Glutamatergic neuron (in vitro differentiated cells): ENCODE measurements at regions not wholly inside any gene's neighbourhood (a gene's known extent, or its start where the extent isn't known, plus 50 kb on each side); places are given as distances from the start of the nearest gene placed in this dataset.

Experiments used
- DNase-seq: peaks from one replicate; pipeline ENCODE4 v3.0.0; 2022
- H3K27ac Mint-ChIP-seq: one replicate; pipeline ENCODE4 v1.8.0; 2020; ENCODE audit warnings: mild to moderate bottlenecking, mixed read lengths, inconsistent platforms; ENCODE audit not compliant: unreplicated experiment
- H3K27me3 Mint-ChIP-seq: one replicate; pipeline ENCODE4 v1.8.0; 2020; ENCODE audit warnings: mild to moderate bottlenecking, moderate library complexity, mixed read lengths, inconsistent platforms; ENCODE audit not compliant: unreplicated experiment
- H3K36me3 Mint-ChIP-seq: one replicate; pipeline ENCODE4 v1.8.0; 2020; ENCODE audit warnings: mild to moderate bottlenecking, mixed read lengths, inconsistent platforms; ENCODE audit not compliant: unreplicated experiment
- H3K4me1 Mint-ChIP-seq: one replicate; pipeline ENCODE4 v1.8.0; 2020; ENCODE audit warnings: mild to moderate bottlenecking, low read depth, mixed read lengths, inconsistent platforms; ENCODE audit not compliant: unreplicated experiment
- H3K4me3 Mint-ChIP-seq: one replicate; pipeline ENCODE4 v1.8.0; 2020; ENCODE audit warnings: mild to moderate bottlenecking, mixed read lengths, inconsistent platforms; ENCODE audit not compliant: unreplicated experiment
- H3K9me3 Mint-ChIP-seq: one replicate; pipeline ENCODE4 v1.8.0; 2020; ENCODE audit warnings: mild to moderate bottlenecking, moderate library complexity, mixed read lengths, inconsistent platforms; ENCODE audit not compliant: unreplicated experiment
- TF ChIP-seq, protein P1 (sequence below): fragments of 200-600 bp; sonication (generic); IDR thresholded peaks from one replicate; pipeline ENCODE4 v1.5.0; 2021; ENCODE audit not compliant: partially characterized antibody, unreplicated experiment

DNA sequence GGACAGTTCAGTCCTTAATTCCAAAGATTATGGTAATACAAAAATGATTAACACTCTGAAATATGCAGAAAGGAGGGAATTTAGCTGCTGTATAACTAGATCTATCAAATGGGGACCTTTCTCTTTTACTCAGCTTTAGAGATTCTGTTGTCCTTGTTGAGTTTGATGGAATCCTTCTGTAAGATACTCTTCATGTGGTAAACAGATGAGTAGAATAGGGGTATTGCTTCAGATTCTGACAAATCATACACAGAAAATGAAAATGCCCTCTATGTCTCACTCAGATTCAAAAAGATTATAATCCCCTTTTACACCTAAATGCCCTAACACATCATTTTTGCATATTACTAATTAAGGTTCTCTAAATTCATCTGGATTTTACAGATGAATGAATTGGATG lies 50.7 kb downstream of the ARHGAP35 start:
- Mint-ChIP-seq H3K27me3 (peaks cover 5% of the 10 kb centered on the region), H3K4me3 (no peak overlapping the region), H3K4me1 (peaks cover 28% of the 10 kb centered on the region), H3K36me3 (no peaks in the 10 kb centered on the region), H3K27ac (no peak overlapping the region), H3K9me3 (peaks cover 2% of the 10 kb centered on the region)
- TF ChIP-seq, protein P1, sequence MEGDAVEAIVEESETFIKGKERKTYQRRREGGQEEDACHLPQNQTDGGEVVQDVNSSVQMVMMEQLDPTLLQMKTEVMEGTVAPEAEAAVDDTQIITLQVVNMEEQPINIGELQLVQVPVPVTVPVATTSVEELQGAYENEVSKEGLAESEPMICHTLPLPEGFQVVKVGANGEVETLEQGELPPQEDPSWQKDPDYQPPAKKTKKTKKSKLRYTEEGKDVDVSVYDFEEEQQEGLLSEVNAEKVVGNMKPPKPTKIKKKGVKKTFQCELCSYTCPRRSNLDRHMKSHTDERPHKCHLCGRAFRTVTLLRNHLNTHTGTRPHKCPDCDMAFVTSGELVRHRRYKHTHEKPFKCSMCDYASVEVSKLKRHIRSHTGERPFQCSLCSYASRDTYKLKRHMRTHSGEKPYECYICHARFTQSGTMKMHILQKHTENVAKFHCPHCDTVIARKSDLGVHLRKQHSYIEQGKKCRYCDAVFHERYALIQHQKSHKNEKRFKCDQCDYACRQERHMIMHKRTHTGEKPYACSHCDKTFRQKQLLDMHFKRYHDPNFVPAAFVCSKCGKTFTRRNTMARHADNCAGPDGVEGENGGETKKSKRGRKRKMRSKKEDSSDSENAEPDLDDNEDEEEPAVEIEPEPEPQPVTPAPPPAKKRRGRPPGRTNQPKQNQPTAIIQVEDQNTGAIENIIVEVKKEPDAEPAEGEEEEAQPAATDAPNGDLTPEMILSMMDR = no peak
- no peak for DNase-seq

DNA sequence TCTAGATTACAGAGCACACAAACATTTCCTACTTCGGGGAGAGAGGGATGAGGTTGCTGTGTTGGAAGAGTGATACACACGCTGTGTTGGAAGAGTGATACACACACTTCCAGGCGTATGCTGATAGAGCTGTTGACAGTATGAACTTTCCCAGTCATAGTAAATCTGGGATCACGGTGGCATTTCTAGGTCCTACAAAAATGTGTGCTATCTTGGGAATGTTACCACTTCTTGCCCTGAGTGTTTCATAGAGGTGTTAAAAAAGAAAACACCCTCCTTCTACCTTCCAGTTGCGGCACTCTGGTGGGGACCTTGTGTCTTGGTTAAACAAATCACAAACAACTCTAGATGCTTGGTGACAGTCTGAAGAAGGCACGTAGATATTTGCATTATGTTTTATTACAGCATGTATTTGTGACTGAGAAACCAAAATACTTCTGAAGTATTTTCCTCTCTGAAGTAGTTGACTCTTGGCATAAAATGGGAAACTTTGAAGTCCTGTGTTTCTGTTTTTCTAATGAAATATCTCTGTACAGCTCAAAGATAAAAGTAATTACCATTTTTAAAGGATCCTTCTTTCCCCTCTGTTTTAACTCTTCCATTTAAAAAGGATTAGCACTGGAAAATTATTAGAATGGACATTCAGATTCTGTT lies 52.5 kb downstream of the ARHGAP35 start:
- peaks cover 5% of the 10 kb centered on the region for H3K27me3 Mint-ChIP-seq
- no peak overlapping the region for H3K4me3 Mint-ChIP-seq
- H3K27ac Mint-ChIP-seq = no peak overlapping the region
- DNase-seq = no peak
- H3K9me3 Mint-ChIP-seq = peaks cover 2% of the 10 kb centered on the region
- peaks cover 31% of the 10 kb centered on the region for H3K4me1 Mint-ChIP-seq
- TF ChIP-seq, protein P1 = no peak
- no peaks in the 10 kb centered on the region for H3K36me3 Mint-ChIP-seq

DNA sequence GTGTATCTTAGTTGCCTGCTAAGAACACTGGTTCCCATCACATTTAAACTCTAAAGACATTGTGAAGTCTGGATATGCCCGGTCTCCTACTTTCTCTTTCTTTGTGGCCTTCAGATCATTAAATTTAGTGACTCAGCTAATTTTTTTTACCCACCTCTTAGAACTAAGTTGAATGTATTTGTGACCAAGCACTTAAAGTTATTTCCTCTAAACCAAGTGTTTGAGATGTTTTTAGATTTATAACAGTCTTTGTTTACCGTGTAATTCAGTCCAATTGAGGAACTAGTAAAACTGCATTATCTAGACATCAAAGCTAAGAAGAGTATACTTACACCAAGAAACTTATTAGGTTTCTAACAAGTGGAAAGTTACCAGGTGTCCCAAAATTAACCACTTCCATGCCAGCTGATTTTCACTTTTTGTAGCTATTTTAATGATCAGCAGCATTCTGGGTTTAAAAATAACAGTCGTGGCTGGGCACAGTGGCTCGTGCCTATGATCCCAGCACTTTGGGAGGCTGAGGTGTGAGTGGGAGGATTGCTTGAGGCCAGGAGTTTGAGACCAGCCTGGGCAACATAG lies 53.1 kb downstream of the ARHGAP35 start:
- no peak overlapping the region for H3K27ac Mint-ChIP-seq
- peaks cover 2% of the 10 kb centered on the region for H3K9me3 Mint-ChIP-seq
- TF ChIP-seq, protein P1 = no peak
- H3K4me1 Mint-ChIP-seq = peaks cover 33% of the 10 kb centered on the region
- no peak overlapping the region for H3K4me3 Mint-ChIP-seq
- H3K27me3 Mint-ChIP-seq = peaks cover 2% of the 10 kb centered on the region
- no peaks in the 10 kb centered on the region for H3K36me3 Mint-ChIP-seq
- no peak for DNase-seq

DNA sequence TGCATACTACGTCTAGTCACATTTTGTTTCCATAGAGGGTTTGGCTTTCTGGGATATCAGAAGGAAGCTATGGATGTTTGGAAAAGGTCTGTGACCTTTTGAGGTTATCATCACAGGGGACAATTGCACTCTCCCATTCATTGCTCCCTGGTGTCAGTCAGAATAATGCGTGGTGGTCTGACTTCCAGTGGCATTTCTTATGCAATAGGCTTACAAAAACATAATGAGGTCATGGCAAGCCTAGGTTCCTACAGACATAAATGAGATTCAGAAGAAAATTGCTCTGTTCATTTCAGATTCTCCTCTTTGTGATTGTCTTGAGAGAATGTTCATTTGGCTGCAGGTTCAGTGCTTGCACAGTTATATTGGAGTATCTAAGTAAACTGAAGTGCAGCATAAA lies 54.6 kb downstream of the ARHGAP35 start:
- Mint-ChIP-seq H3K27me3 (peaks cover 3% of the 10 kb centered on the region), H3K36me3 (no peaks in the 10 kb centered on the region), H3K4me1 (peaks cover 33% of the 10 kb centered on the region), H3K9me3 (no peaks in the 10 kb centered on the region), H3K4me3 (no peak overlapping the region), H3K27ac (no peak overlapping the region)
- DNase-seq = no peak
- TF ChIP-seq, protein P1 = no peak

DNA sequence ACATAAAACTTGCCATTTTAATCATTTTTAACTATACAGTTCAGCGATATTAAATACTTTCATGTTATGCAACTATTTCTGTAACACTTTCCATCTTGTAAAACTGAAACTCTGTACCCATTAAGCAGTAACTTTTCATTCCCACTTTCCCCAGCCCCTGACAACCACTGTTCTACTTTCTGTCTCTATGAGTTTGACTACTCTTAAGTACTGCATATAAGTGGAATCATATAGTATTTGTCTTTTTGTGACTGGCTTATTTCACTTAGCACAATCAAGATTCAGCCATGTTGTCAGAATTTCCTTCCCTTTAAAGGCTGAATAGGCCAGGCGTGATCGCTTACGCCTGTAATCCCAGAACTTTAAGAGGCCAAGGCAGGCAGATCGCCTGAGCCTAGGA lies 56.2 kb downstream of the ARHGAP35 start:
- H3K9me3 Mint-ChIP-seq = peaks cover under 1% of the 10 kb centered on the region
- TF ChIP-seq, protein P1 = no peak
- H3K27me3 Mint-ChIP-seq = peaks cover 7% of the 10 kb centered on the region
- no peak for DNase-seq
- no peak overlapping the region for H3K4me3 Mint-ChIP-seq
- H3K4me1 Mint-ChIP-seq = peaks cover 33% of the 10 kb centered on the region
- H3K36me3 Mint-ChIP-seq = no peaks in the 10 kb centered on the region
- H3K27ac Mint-ChIP-seq = no peak overlapping the region
